Left lung (tissue), 4 donors: ENCODE measurements at regions not wholly inside any gene's neighbourhood (a gene's known extent, or its start where the extent isn't known, plus 50 kb on each side); places are given as distances from the start of the nearest gene placed in this dataset.
"Not testable (repeated sequence)": the region's sequence is repeated elsewhere in the genome, so short reads cannot be mapped to it uniquely, and the experiment has no call there.

Experiments used
- ATAC-seq: fragments of 200-7000 bp; cut with Tn5 transposase; one replicate; pipeline ENCODE4 v1.9.1; 2020; ENCODE audit warnings: moderate library complexity
- DNase-seq, 4 donors: peaks; one replicate each; pipeline ENCODE4 v3.0.0-alpha.2; 2013 to 2020
- H3K27ac ChIP-seq, 2 donors: fragments of 200-600 bp; sonication (generic) in 1 of 2; one replicate each; pipeline versions ENCODE4 v1.5.0 to v1.8.0; 2020 to 2021
- H3K27me3 ChIP-seq, 2 donors: fragments of 200-600 bp; sonication (generic) in 1 of 2; one replicate each; pipeline versions ENCODE4 v1.5.0 to v1.8.0; 2020 to 2021
- H3K36me3 ChIP-seq, 2 donors: fragments of 200-600 bp; sonication (generic) in 1 of 2; one replicate each; pipeline versions ENCODE4 v1.5.0 to v1.8.0; 2020 to 2021
- H3K4me1 ChIP-seq, 2 donors: fragments of 200-600 bp; one replicate each; pipeline ENCODE4 v1.8.0; 2021
- H3K4me3 ChIP-seq, 2 donors: fragments of 200-600 bp; sonication (generic) in 1 of 2; one replicate each; pipeline versions ENCODE4 v1.5.0 to v1.8.0; 2020 to 2021; ENCODE audit warnings: mild to moderate bottlenecking in 1 of 2
- H3K9me3 ChIP-seq, 2 donors: fragments of 200-600 bp; sonication (generic) in 1 of 2; one replicate each; pipeline versions ENCODE4 v1.5.0 to v1.8.0; 2020 to 2021
- CTCF ChIP-seq, 2 donors: fragments of 200-600 bp; sonication (generic) in 1 of 2; IDR thresholded peaks; one replicate each; pipeline versions ENCODE4 v1.5.0 to v1.8.0; 2021; ENCODE audit warnings: antibody characterized with exemption in 2 of 2
- intact Hi-C, 2 donors: fragments of 100-400 bp; cut with DNase I; formaldehyde crosslinking; loops; one replicate each; pipeline versions ENCODE4 v1.11.2 to v1.14.2; 2022
- donor health status: DM: no; HTN: yes; CAD: no.
- donor health status: DM: no; HTN: no; CAD: no.

- ATAC-seq, result peak; percentile 62
- peak in 1 of 4 donors; percentile 13 for DNase-seq
- intact Hi-C loops, result no loop called here
- Histone ChIP-seq H3K27me3 (no peaks in the 10 kb centered on the region), H3K4me1 (no peaks in the 10 kb centered on the region), H3K4me3 (no peak overlapping the region), H3K9me3 (no peaks in the 10 kb centered on the region), H3K27ac (no peak overlapping the region), H3K36me3 (no peaks in the 10 kb centered on the region)
- peak; percentile 12 to 36 for TF ChIP-seq CTCF (IDR thresholded peaks at IDR 0.05)
Observed at GRCh38 chr5:53262348-53262970, 152.9 kb upstream of the MOCS2 start.

GRCh38 chr5:53263151-53263550, 153.6 kb upstream of the MOCS2 start:
- Histone ChIP-seq H3K36me3 (no peaks in the 10 kb centered on the region), H3K27me3 (no peaks in the 10 kb centered on the region), H3K4me3 (no peak overlapping the region), H3K27ac (no peak overlapping the region), H3K9me3 (peaks cover 0 to 2% of the 10 kb centered on the region in 2 donors), H3K4me1 (no peaks in the 10 kb centered on the region)
- no peak for TF ChIP-seq CTCF (IDR thresholded peaks at IDR 0.05)
- intact Hi-C loops, result no loop called here
- ATAC-seq (peak; percentile 30), DNase-seq (no peak)

GRCh38 chr5:53265043-53265442, 155.5 kb upstream of the MOCS2 start:
- Histone ChIP-seq H3K9me3 (peaks cover 0 to 2% of the 10 kb centered on the region in 2 donors), H3K27ac (no peak overlapping the region), H3K27me3 (no peaks in the 10 kb centered on the region), H3K4me3 (no peak overlapping the region), H3K4me1 (no peaks in the 10 kb centered on the region), H3K36me3 (no peaks in the 10 kb centered on the region)
- TF ChIP-seq CTCF (IDR thresholded peaks at IDR 0.05), result no peak
- ATAC-seq, result no peak
- DNase-seq, result no peak
- intact Hi-C loops, result no loop called here

- not testable (repeated sequence) for H3K27me3 ChIP-seq, H3K4me1 ChIP-seq
- peak in 1 of 4 donors; percentile 39 for DNase-seq
Observed at GRCh38 chr5:53268241-53268640, 158.7 kb upstream of the MOCS2 start.

GRCh38 chr5:53275666-53276065, 166.1 kb upstream of the MOCS2 start:
- H3K27me3 ChIP-seq, result no peaks in the 10 kb centered on the region
- TF ChIP-seq CTCF (IDR thresholded peaks at IDR 0.05), result no peak
- no peaks in the 10 kb centered on the region for H3K36me3 ChIP-seq
- intact Hi-C loops, result no loop called here
- no peaks in the 10 kb centered on the region for H3K9me3 ChIP-seq
- no peak for DNase-seq
- H3K27ac ChIP-seq, result no peak overlapping the region
- H3K4me3 ChIP-seq, result no peak overlapping the region
- H3K4me1 ChIP-seq, result peaks cover 0 to 3% of the 10 kb centered on the region in 2 donors
- ATAC-seq, result no peak

More at GRCh38 chr5:53268241-53268640, 158.7 kb upstream of the MOCS2 start:
- H3K4me3 ChIP-seq, H3K9me3 ChIP-seq, H3K36me3 ChIP-seq, H3K27ac ChIP-seq, ATAC-seq, intact Hi-C loops: not testable (repeated sequence)

- H3K9me3 ChIP-seq, result no peaks in the 10 kb centered on the region
- DNase-seq (no peak), ATAC-seq (peak; percentile 81)
- TF ChIP-seq CTCF (IDR thresholded peaks at IDR 0.05), result no peak
- no peaks in the 10 kb centered on the region for H3K36me3 ChIP-seq
- intact Hi-C loops, result no loop called here
- no peaks in the 10 kb centered on the region for H3K27me3 ChIP-seq
- peaks cover 0 to 3% of the 10 kb centered on the region in 2 donors for H3K4me1 ChIP-seq
- H3K4me3 ChIP-seq, result no peak overlapping the region
- no peak overlapping the region for H3K27ac ChIP-seq
Observed at GRCh38 chr5:53276825-53277224, 167.3 kb upstream of the MOCS2 start.
